NB4 (cell line): ENCODE measurements at regions not wholly inside any gene's neighbourhood (a gene's known extent, or its start where the extent isn't known, plus 50 kb on each side); places are given as distances from the start of the nearest gene placed in this dataset.

Experiments used
- DNase-seq: peaks from one replicate; pipeline ENCODE4 v3.0.0; 2010; ENCODE audit warnings: low read depth
- H3K4me3 ChIP-seq: one replicate; pipeline ENCODE4 v1.5.1; 2011; ENCODE audit warnings: mild to moderate bottlenecking, low read depth, low read length, moderate library complexity
- CTCF ChIP-seq: IDR thresholded peaks from one replicate; pipeline ENCODE4 v1.5.1; 2012; ENCODE audit warnings: low read depth, low read length
- MAX ChIP-seq: IDR thresholded peaks from 2 replicates; pipeline ENCODE4 v1.6.1; 2011; ENCODE audit warnings: low read depth, low read length
- MYC ChIP-seq: IDR thresholded peaks from 2 replicates; pipeline ENCODE4 v1.6.1; 2011; ENCODE audit warnings: low read depth, low read length
- POLR2A ChIP-seq: IDR thresholded peaks from 2 replicates; pipeline ENCODE4 v1.6.1; 2011; ENCODE audit warnings: mild to moderate bottlenecking; ENCODE audit not compliant: insufficient read length; ENCODE audit errors: extremely low read depth

GRCh38 chr2:18870307-18870706 is 280.9 kb upstream of the NT5C1B start:
- H3K4me3 ChIP-seq, result no peak overlapping the region
- no peak for DNase-seq
- TF ChIP-seq MAX (no peak), CTCF (no peak), POLR2A (no peak), MYC (no peak)

- no peak for TF ChIP-seq POLR2A
- TF ChIP-seq MYC, result no peak
- TF ChIP-seq CTCF, result no peak
- TF ChIP-seq MAX, result no peak
- DNase-seq, result no peak
- no peak overlapping the region for H3K4me3 ChIP-seq
These were observed 272.6 kb upstream of the NT5C1B start for GRCh38 chr2:18861951-18862350.

GRCh38 chr2:18860179-18860578 is 270.8 kb upstream of the NT5C1B start:
- H3K4me3 ChIP-seq, result no peak overlapping the region
- TF ChIP-seq MAX, result no peak
- TF ChIP-seq MYC, result no peak
- no peak for TF ChIP-seq POLR2A
- TF ChIP-seq CTCF, result no peak
- DNase-seq, result no peak

GRCh38 chr2:18856765-18857164 is 267.4 kb upstream of the NT5C1B start:
- DNase-seq, result no peak
- TF ChIP-seq MAX (no peak), MYC (no peak), POLR2A (no peak), CTCF (no peak)
- no peak overlapping the region for H3K4me3 ChIP-seq

GRCh38 chr2:18855027-18855426 is 265.7 kb upstream of the NT5C1B start:
- DNase-seq, result no peak
- no peak overlapping the region for H3K4me3 ChIP-seq
- TF ChIP-seq MAX (no peak), POLR2A (no peak), CTCF (peak; percentile 39)
